HEK293 (cell line): ENCODE measurements at regions not wholly inside any gene's neighbourhood (a gene's known extent, or its start where the extent isn't known, plus 50 kb on each side); places are given as distances from the start of the nearest gene placed in this dataset.

ENCODE experiments used
- CTCF ChIA-PET: fragments of 350-600 bp; formaldehyde crosslinking; extraction: SDS; loops from one replicate; lab custom pipeline; 2021; ENCODE audit warnings: antibody characterized with exemption; lab: Yijun Ruan, JAX
- POLR2A ChIA-PET: fragments of 300-600 bp; formaldehyde crosslinking; extraction: SDS; loops from one replicate; lab custom pipeline; 2020; ENCODE audit warnings: antibody characterized with exemption, inconsistent platforms; lab: Yijun Ruan, JAX
- H3K27ac ChIP-seq: fragments of 200-500 bp; sonication (Bioruptor generic); 2 replicates; pipeline ENCODE4 v1.5.1; 2014; ENCODE audit warnings: low read depth, low read length, control low read depth, inconsistent platforms; ENCODE audit errors: extremely low read depth
- H3K36me3 ChIP-seq, 2 experiments: fragments of 200-500 bp in 1 of 2; sonication (Bioruptor generic) in 1 of 2; 1 replicate in 1 of 2; 2 replicates in 1 of 2; pipeline ENCODE4 v1.5.1; 2014 to 2017; ENCODE audit warnings: inconsistent platforms in 2 of 2, low read length in 2 of 2; ENCODE audit not compliant: control insufficient read depth in 2 of 2, insufficient read depth in 1 of 2
- H3K4me1 ChIP-seq: fragments of 200-500 bp; sonication (Bioruptor generic); 2 replicates; pipeline ENCODE4 v1.5.1; 2014; ENCODE audit warnings: mild to moderate bottlenecking, low read length, inconsistent platforms; ENCODE audit not compliant: control insufficient read depth, insufficient read depth
- H3K4me3 ChIP-seq: 2 replicates; pipeline ENCODE4 v1.5.1; 2011; ENCODE audit warnings: low read depth, mild to moderate bottlenecking, control low read depth, low read length, moderate library complexity
- H3K9me3 ChIP-seq: fragments of 200-500 bp; sonication (Bioruptor generic); 2 replicates; pipeline ENCODE4 v1.5.1; 2014; ENCODE audit warnings: low read depth, low read length, inconsistent platforms; ENCODE audit not compliant: control insufficient read depth, insufficient read depth
- AEBP2 ChIP-seq: fragments of 450-650 bp; formaldehyde crosslinking; IDR thresholded peaks from 2 replicates; pipeline ENCODE4 v1.5.1; 2016; ENCODE audit warnings: missing biosample characterization, missing genetic modification characterization, borderline replicate concordance
- ATF2 ChIP-seq: fragments of 450-650 bp; formaldehyde crosslinking; IDR thresholded peaks from 2 replicates; pipeline ENCODE4 v1.5.1; 2016; ENCODE audit warnings: missing biosample characterization, missing genetic modification characterization, low read depth
- GLIS1 ChIP-seq: fragments of 450-650 bp; formaldehyde crosslinking; IDR thresholded peaks from 2 replicates; pipeline ENCODE4 v1.5.1; 2016; ENCODE audit warnings: missing biosample characterization, missing genetic modification characterization
- KLF16 ChIP-seq: fragments of 450-650 bp; formaldehyde crosslinking; IDR thresholded peaks from 2 replicates; pipeline ENCODE4 v1.5.1; 2017; ENCODE audit warnings: missing biosample characterization, missing genetic modification characterization
- PRDM1 ChIP-seq: fragments of 450-650 bp; formaldehyde crosslinking; IDR thresholded peaks from 2 replicates; pipeline ENCODE4; 2016; ENCODE audit warnings: missing biosample characterization, missing genetic modification characterization
- PRDM6 ChIP-seq: fragments of 450-650 bp; formaldehyde crosslinking; IDR thresholded peaks from 2 replicates; pipeline ENCODE4 v1.5.1; 2017; ENCODE audit warnings: missing biosample characterization, missing genetic modification characterization
- RBAK ChIP-seq: fragments of 450-650 bp; formaldehyde crosslinking; IDR thresholded peaks from 2 replicates; pipeline ENCODE4 v1.5.1; 2016; ENCODE audit warnings: missing biosample characterization, missing genetic modification characterization
- SCRT2 ChIP-seq: fragments of 450-650 bp; formaldehyde crosslinking; IDR thresholded peaks from 2 replicates; pipeline ENCODE4 v1.5.1; 2016; ENCODE audit warnings: missing biosample characterization, missing genetic modification characterization
- ZBTB21 ChIP-seq: fragments of 450-650 bp; formaldehyde crosslinking; IDR thresholded peaks from 2 replicates; pipeline ENCODE4 v1.5.1; 2017; ENCODE audit warnings: missing biosample characterization, missing genetic modification characterization
- ZBTB8A ChIP-seq: fragments of 450-650 bp; formaldehyde crosslinking; IDR thresholded peaks from 2 replicates; pipeline ENCODE4 v1.5.1; 2016; ENCODE audit warnings: missing biosample characterization, missing genetic modification characterization
- ZNF10 ChIP-seq: fragments of 450-650 bp; formaldehyde crosslinking; IDR thresholded peaks from 2 replicates; pipeline ENCODE4 v1.5.1; 2017; ENCODE audit warnings: missing biosample characterization, missing genetic modification characterization
- ZNF114 ChIP-seq: fragments of 450-650 bp; formaldehyde crosslinking; IDR thresholded peaks from 2 replicates; pipeline ENCODE4 v1.5.0; 2017; ENCODE audit warnings: missing biosample characterization, missing genetic modification characterization
- ZNF148 ChIP-seq: fragments of 450-650 bp; formaldehyde crosslinking; IDR thresholded peaks from 2 replicates; pipeline ENCODE4 v1.5.0; 2017; ENCODE audit warnings: missing biosample characterization, missing genetic modification characterization, borderline replicate concordance
- ZNF2 ChIP-seq: fragments of 450-650 bp; formaldehyde crosslinking; IDR thresholded peaks from 2 replicates; pipeline ENCODE4 v1.5.1; 2016; ENCODE audit warnings: missing biosample characterization, missing genetic modification characterization
- ZNF311 ChIP-seq: fragments of 450-650 bp; formaldehyde crosslinking; IDR thresholded peaks from 2 replicates; pipeline ENCODE4 v1.5.1; 2017; ENCODE audit warnings: missing biosample characterization, missing genetic modification characterization, borderline replicate concordance
- ZNF324 ChIP-seq: fragments of 450-650 bp; formaldehyde crosslinking; IDR thresholded peaks from 2 replicates; pipeline ENCODE4 v1.5.1; 2016; ENCODE audit warnings: missing biosample characterization, missing genetic modification characterization
- ZNF501 ChIP-seq: fragments of 450-650 bp; formaldehyde crosslinking; IDR thresholded peaks from 2 replicates; pipeline ENCODE4 v1.5.1; 2016; ENCODE audit warnings: missing biosample characterization, missing genetic modification characterization
- ZNF521 ChIP-seq: fragments of 450-650 bp; formaldehyde crosslinking; IDR thresholded peaks from 2 replicates; pipeline ENCODE4 v1.5.1; 2017; ENCODE audit warnings: missing biosample characterization, mild to moderate bottlenecking, missing genetic modification characterization
- ZNF624 ChIP-seq: fragments of 450-650 bp; formaldehyde crosslinking; IDR thresholded peaks from 2 replicates; pipeline ENCODE4 v1.5.1; 2017; ENCODE audit warnings: missing biosample characterization, missing genetic modification characterization
- ZNF843 ChIP-seq: fragments of 450-650 bp; formaldehyde crosslinking; IDR thresholded peaks from 2 replicates; pipeline ENCODE4 v1.5.1; 2016; ENCODE audit warnings: missing biosample characterization, missing genetic modification characterization
- ZSCAN4 ChIP-seq: fragments of 450-650 bp; formaldehyde crosslinking; IDR thresholded peaks from 2 replicates; pipeline ENCODE4 v1.5.1; 2017; ENCODE audit warnings: missing biosample characterization, missing genetic modification characterization
- ZSCAN5A ChIP-seq: fragments of 450-650 bp; formaldehyde crosslinking; IDR thresholded peaks from 2 replicates; pipeline ENCODE4 v1.5.1; 2016; ENCODE audit warnings: missing biosample characterization, missing genetic modification characterization
- ZXDB ChIP-seq: fragments of 450-650 bp; formaldehyde crosslinking; IDR thresholded peaks from 2 replicates; pipeline ENCODE4 v1.5.1; 2016; ENCODE audit warnings: missing biosample characterization, missing genetic modification characterization

GRCh38 chr13:87553142-87553541 lies 118.0 kb upstream of the SLITRK5 start:
- TF ChIP-seq ZNF2 (tag by site-specific recombination) (no peak), ZSCAN4 (tag by site-specific recombination) (no peak), ZNF114 (tag by site-specific recombination) (no peak), ZNF311 (tag by site-specific recombination) (no peak), RBAK (tag by site-specific recombination) (no peak), ZXDB (no peak), KLF16 (tag by site-specific recombination) (no peak), ZNF521 (tag by site-specific recombination) (no peak), ZBTB8A (no peak), ATF2 (tag by site-specific recombination) (no peak), AEBP2 (no peak), ZNF148 (tag by site-specific recombination) (no peak), ZNF843 (tag by site-specific recombination) (no peak)
- TF ChIP-seq, all 188 proteins: peak for 0
- Histone ChIP-seq H3K36me3 (no peaks in the 10 kb centered on the region), H3K4me3 (no peak overlapping the region), H3K9me3 (no peaks in the 10 kb centered on the region), H3K4me1 (no peaks in the 10 kb centered on the region), H3K27ac (no peak overlapping the region)
- ChIA-PET CTCF (no interaction called here), POLR2A (no interaction called here)

- POLR2A ChIA-PET: no interaction called here
- CTCF ChIA-PET: no interaction called here
- Histone ChIP-seq H3K4me3 (no peak overlapping the region), H3K36me3 (no peaks in the 10 kb centered on the region), H3K27ac (no peak overlapping the region), H3K9me3 (no peaks in the 10 kb centered on the region), H3K4me1 (no peaks in the 10 kb centered on the region)
- TF ChIP-seq ZNF10 (tag by site-specific recombination) (no peak), ZNF324 (tag by site-specific recombination) (no peak), SCRT2 (tag by site-specific recombination) (no peak), ZNF501 (tag by site-specific recombination) (no peak), GLIS1 (tag by site-specific recombination) (no peak), PRDM1 (tag by site-specific recombination) (no peak), ZBTB21 (tag by site-specific recombination) (no peak), PRDM6 (no peak), ZSCAN5A (tag by site-specific recombination) (no peak), ZNF624 (no peak)
Observed at GRCh38 chr13:87554045-87554444, 117.1 kb upstream of the SLITRK5 start.
